ENCODE measurements at regions not wholly inside any gene's neighbourhood (a gene's known extent, or its start where the extent isn't known, plus 50 kb on each side); places are given as distances from the start of the nearest gene placed in this dataset.

DNA sequence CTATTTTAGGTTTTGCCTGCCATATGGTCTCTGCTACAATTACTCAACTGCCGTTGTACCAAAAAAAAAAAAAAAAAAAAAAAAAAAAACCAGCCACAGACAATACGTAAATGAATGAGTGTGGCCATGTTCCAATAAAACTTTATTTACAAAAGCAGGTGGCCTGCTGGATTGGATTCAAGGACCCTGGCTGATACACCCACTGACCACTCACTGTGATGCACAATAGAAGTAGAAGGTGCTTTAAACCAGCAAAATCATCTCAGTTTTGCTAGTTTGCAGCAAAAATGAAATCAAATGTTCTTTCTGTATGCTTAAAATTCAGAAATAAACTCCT lies 137.4 kb downstream of the AKAIN1 start:
- DNase-seq (ENCODE audit: insufficient read length, low spot score) (no peak), FAIRE-seq (no peak)
- TF ChIP-seq POLR2AphosphoS5 (IDR thresholded peaks at IDR 0.05; ENCODE audit: low read depth, low read length) = no peak
- no peak for TF ChIP-seq POU2F2 (IDR thresholded peaks at IDR 0.05; ENCODE audit: low read depth, low read length)

- DNase-seq (ENCODE audit: insufficient read length, low spot score) = no peak
- no peak for FAIRE-seq
- no peak for TF ChIP-seq PAX5 (IDR thresholded peaks at IDR 0.05; ENCODE audit: insufficient read depth, low read length, severe bottlenecking)
- no peak for TF ChIP-seq POLR2AphosphoS5 (IDR thresholded peaks at IDR 0.05; ENCODE audit: low read depth, low read length)
- TF ChIP-seq POU2F2 (IDR thresholded peaks at IDR 0.05; ENCODE audit: low read depth, low read length) = no peak
- TF ChIP-seq SPI1 (IDR thresholded peaks at IDR 0.05; ENCODE audit: low read depth, low read length) = no peak
- TF ChIP-seq TAF1 (IDR thresholded peaks at IDR 0.05; ENCODE audit: low read depth, low read length) = no peak
- no peak for TF ChIP-seq POLR2A (IDR thresholded peaks at IDR 0.05; ENCODE audit: low read depth, low read length)
Observed at GRCh38 chr18:5058768-5059695, 138.0 kb downstream of the AKAIN1 start.

GRCh38 chr18:5057386-5058348 lies 139.4 kb downstream of the AKAIN1 start:
- DNase-seq (ENCODE audit: insufficient read length, low spot score) = peak; percentile 23

DNA sequence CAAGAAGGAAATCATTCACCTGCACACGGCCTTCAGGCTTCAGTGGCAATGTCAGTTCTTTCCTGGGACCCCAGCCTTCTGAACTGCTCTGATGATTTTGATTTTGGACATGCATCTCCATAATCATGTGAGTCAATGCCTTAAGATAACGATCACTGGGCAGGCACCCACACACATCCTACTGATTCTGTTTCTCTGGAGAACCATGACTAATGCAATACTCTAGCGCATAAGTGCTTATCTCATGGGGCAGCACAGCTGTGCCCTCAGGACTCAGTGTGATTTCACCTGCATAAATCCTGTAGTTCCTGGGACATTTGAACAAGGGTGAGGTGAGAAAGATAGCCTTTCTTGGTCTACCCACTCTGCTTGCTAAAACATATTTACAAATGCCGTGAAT lies 144.6 kb downstream of the AKAIN1 start:
- DNase-seq (ENCODE audit: insufficient read length, low spot score) = no peak
- no peak for FAIRE-seq
- TF ChIP-seq POU2F2 (IDR thresholded peaks at IDR 0.05; ENCODE audit: low read depth, low read length) (no peak), TAF1 (IDR thresholded peaks at IDR 0.05; ENCODE audit: low read depth, low read length) (no peak), POLR2AphosphoS5 (IDR thresholded peaks at IDR 0.05; ENCODE audit: low read depth, low read length) (no peak)

More at GRCh38 chr18:5057386-5058348, 139.4 kb downstream of the AKAIN1 start:
- peak; percentile 70 for FAIRE-seq
- TF ChIP-seq TAF1 (IDR thresholded peaks at IDR 0.05; ENCODE audit: low read depth, low read length) = no peak
- no peak for TF ChIP-seq PAX5 (IDR thresholded peaks at IDR 0.05; ENCODE audit: insufficient read depth, low read length, severe bottlenecking)
- no peak for TF ChIP-seq SPI1 (IDR thresholded peaks at IDR 0.05; ENCODE audit: low read depth, low read length)
- TF ChIP-seq POLR2AphosphoS5 (IDR thresholded peaks at IDR 0.05; ENCODE audit: low read depth, low read length) = no peak
- TF ChIP-seq POLR2A (IDR thresholded peaks at IDR 0.05; ENCODE audit: low read depth, low read length) = no peak
- TF ChIP-seq POU2F2 (IDR thresholded peaks at IDR 0.05; ENCODE audit: low read depth, low read length) = no peak

- TF ChIP-seq POLR2A (IDR thresholded peaks at IDR 0.05; ENCODE audit: low read depth, low read length) (no peak), PAX5 (IDR thresholded peaks at IDR 0.05; ENCODE audit: insufficient read depth, low read length, severe bottlenecking) (no peak), POLR2AphosphoS5 (IDR thresholded peaks at IDR 0.05; ENCODE audit: low read depth, low read length) (no peak), SPI1 (IDR thresholded peaks at IDR 0.05; ENCODE audit: low read depth, low read length) (no peak), TAF1 (IDR thresholded peaks at IDR 0.05; ENCODE audit: low read depth, low read length) (no peak), POU2F2 (IDR thresholded peaks at IDR 0.05; ENCODE audit: low read depth, low read length) (no peak)
- no peak for DNase-seq (ENCODE audit: insufficient read length, low spot score)
- FAIRE-seq = no peak
Observed at GRCh38 chr18:5051207-5051606, 145.8 kb downstream of the AKAIN1 start.

DNA sequence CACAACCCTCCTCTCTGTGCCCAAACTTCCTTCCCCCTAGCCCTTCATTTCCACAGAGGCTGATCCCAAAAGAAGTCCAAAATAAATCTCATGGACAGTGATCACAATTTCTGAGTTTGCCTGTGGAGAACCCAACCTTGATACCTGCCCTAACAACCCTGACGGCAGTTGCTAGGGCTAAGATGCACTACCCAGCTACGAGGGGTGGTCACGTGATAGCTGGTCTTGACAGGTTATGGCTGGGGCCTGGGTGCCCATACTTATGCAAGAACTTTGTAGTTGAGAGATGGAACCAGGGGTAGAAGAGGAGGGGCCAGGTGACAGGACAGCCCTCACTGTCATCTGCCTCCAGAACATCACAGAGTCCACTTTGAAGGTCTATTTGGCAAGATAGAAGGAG lies 147.9 kb downstream of the AKAIN1 start:
- FAIRE-seq (no peak), DNase-seq (ENCODE audit: insufficient read length, low spot score) (no peak)
- no peak for TF ChIP-seq PAX5 (IDR thresholded peaks at IDR 0.05; ENCODE audit: insufficient read depth, low read length, severe bottlenecking)

DNA sequence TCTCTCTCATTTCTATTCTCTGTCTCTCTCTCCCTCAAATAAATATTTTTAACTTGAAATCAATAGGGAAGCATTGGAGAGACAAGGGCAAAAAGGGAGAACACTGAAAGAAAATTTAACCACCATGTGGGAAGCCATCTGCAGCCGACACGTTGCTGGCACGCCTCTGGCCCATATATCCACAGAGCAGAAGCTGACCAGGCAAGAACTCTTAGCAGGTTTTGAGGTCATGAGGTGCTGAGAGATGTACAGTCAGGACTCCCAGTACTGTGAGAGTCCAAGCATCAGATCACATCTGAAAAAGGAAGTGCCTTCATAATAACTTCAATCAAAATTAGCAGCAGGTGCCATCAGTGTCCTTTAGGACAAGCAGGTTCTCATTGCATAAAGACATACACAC lies 156.6 kb downstream of the AKAIN1 start:
- no peak for DNase-seq (ENCODE audit: insufficient read length, low spot score)
- FAIRE-seq = no peak
- TF ChIP-seq PAX5 (IDR thresholded peaks at IDR 0.05; ENCODE audit: insufficient read depth, low read length, severe bottlenecking) = no peak
- TF ChIP-seq POLR2A (IDR thresholded peaks at IDR 0.05; ENCODE audit: low read depth, low read length) = no peak
- TF ChIP-seq POLR2AphosphoS5 (IDR thresholded peaks at IDR 0.05; ENCODE audit: low read depth, low read length) = no peak
- TF ChIP-seq TAF1 (IDR thresholded peaks at IDR 0.05; ENCODE audit: low read depth, low read length) = no peak

GRCh38 chr18:5036523-5036922 lies 160.5 kb downstream of the AKAIN1 start:
- DNase-seq (ENCODE audit: insufficient read length, low spot score) (no peak), FAIRE-seq (no peak)
- TF ChIP-seq TAF1 (IDR thresholded peaks at IDR 0.05; ENCODE audit: low read depth, low read length) = no peak

DNA sequence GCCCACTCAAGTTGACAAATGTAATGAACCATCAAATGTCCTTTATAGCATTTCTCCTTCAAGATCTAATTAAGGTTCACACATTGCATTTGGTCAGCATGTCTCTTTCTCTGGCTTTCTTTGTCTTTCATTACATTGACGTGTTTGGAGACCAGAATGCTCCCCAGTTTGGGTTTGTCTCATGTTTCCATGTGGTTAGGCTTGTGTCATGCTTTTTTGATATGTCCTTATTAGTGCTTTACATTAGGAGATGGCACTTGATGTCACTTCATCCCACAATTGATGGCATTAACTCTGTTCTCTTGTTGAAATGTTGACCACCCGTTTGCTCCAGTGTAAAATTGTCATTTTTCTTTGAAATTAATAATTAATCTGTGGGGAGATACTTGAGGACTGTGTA lies 165.8 kb downstream of the AKAIN1 start:
- TF ChIP-seq SPI1 (IDR thresholded peaks at IDR 0.05; ENCODE audit: low read depth, low read length) = no peak
- TF ChIP-seq TAF1 (IDR thresholded peaks at IDR 0.05; ENCODE audit: low read depth, low read length) = no peak
- no peak for TF ChIP-seq POLR2AphosphoS5 (IDR thresholded peaks at IDR 0.05; ENCODE audit: low read depth, low read length)
- DNase-seq (ENCODE audit: insufficient read length, low spot score) = no peak
- FAIRE-seq = no peak

GRCh38 chr18:5030636-5031035 lies 166.4 kb downstream of the AKAIN1 start:
- TF ChIP-seq POLR2AphosphoS5 (IDR thresholded peaks at IDR 0.05; ENCODE audit: low read depth, low read length) (no peak), POLR2A (IDR thresholded peaks at IDR 0.05; ENCODE audit: low read depth, low read length) (no peak), TAF1 (IDR thresholded peaks at IDR 0.05; ENCODE audit: low read depth, low read length) (no peak)
- DNase-seq (ENCODE audit: insufficient read length, low spot score) (no peak), FAIRE-seq (no peak)

Data from GM12891 (cell line).